ENCODE measurements at regions not wholly inside any gene's neighbourhood (a gene's known extent, or its start where the extent isn't known, plus 50 kb on each side); places are given as distances from the start of the nearest gene placed in this dataset.

- CTCF ChIA-PET, result no interaction called here
- Mint-ChIP-seq H3K27ac (no peak overlapping the region), H3K27me3 (no peaks in the 10 kb centered on the region), H3K9me3 (no peaks in the 10 kb centered on the region), H3K4me1 (ENCODE audit: low read depth) (no peaks in the 10 kb centered on the region), H3K36me3 (ENCODE audit: low read depth) (no peaks in the 10 kb centered on the region), H3K4me3 (no peak overlapping the region)
- intact Hi-C loops (cut with micrococcal nuclease), result no loop called here
- POLR2A ChIA-PET, result no interaction called here
- no peak for DNase-seq
- ATAC-seq, result no peak
- no peak for TF ChIP-seq CTCF (IDR thresholded peaks at IDR 0.05)
These were observed 445.2 kb upstream of the CDH4 start for GRCh38 chr20:60806824-60807223.

- no peak overlapping the region for H3K4me3 Mint-ChIP-seq
- H3K4me1 Mint-ChIP-seq (ENCODE audit: low read depth), result no peaks in the 10 kb centered on the region
- H3K9me3 Mint-ChIP-seq, result no peaks in the 10 kb centered on the region
- ChIA-PET POLR2A (no interaction called here), CTCF (no interaction called here)
- no peak for ATAC-seq
- H3K36me3 Mint-ChIP-seq (ENCODE audit: low read depth), result no peaks in the 10 kb centered on the region
- DNase-seq, result no peak
- no peak overlapping the region for H3K27ac Mint-ChIP-seq
- no peaks in the 10 kb centered on the region for H3K27me3 Mint-ChIP-seq
- intact Hi-C loops (cut with micrococcal nuclease), result no loop called here
- TF ChIP-seq CTCF (IDR thresholded peaks at IDR 0.05), result no peak
These were observed 443.9 kb upstream of the CDH4 start for GRCh38 chr20:60808003-60808672.

- no peak for TF ChIP-seq CTCF (IDR thresholded peaks at IDR 0.05)
- DNase-seq, result no peak
- intact Hi-C loops (cut with micrococcal nuclease), result no loop called here
- CTCF ChIA-PET, result no interaction called here
- Mint-ChIP-seq H3K36me3 (ENCODE audit: low read depth) (no peaks in the 10 kb centered on the region), H3K4me3 (no peak overlapping the region), H3K4me1 (ENCODE audit: low read depth) (no peaks in the 10 kb centered on the region), H3K27me3 (no peaks in the 10 kb centered on the region), H3K9me3 (no peaks in the 10 kb centered on the region), H3K27ac (no peak overlapping the region)
- ATAC-seq, result no peak
- POLR2A ChIA-PET, result no interaction called here
These were observed 443.4 kb upstream of the CDH4 start for GRCh38 chr20:60808701-60809100.

GRCh38 chr20:60810561-60810960, 441.5 kb upstream of the CDH4 start:
- H3K4me1 Mint-ChIP-seq (ENCODE audit: low read depth), result no peaks in the 10 kb centered on the region
- H3K27ac Mint-ChIP-seq, result no peak overlapping the region
- CTCF ChIA-PET, result no interaction called here
- TF ChIP-seq CTCF (IDR thresholded peaks at IDR 0.05), result no peak
- H3K27me3 Mint-ChIP-seq, result no peaks in the 10 kb centered on the region
- intact Hi-C loops (cut with micrococcal nuclease), result no loop called here
- H3K36me3 Mint-ChIP-seq (ENCODE audit: low read depth), result no peaks in the 10 kb centered on the region
- POLR2A ChIA-PET, result no interaction called here
- no peak overlapping the region for H3K4me3 Mint-ChIP-seq
- DNase-seq (no peak), ATAC-seq (no peak)
- H3K9me3 Mint-ChIP-seq, result no peaks in the 10 kb centered on the region

GRCh38 chr20:60812561-60812960, 439.5 kb upstream of the CDH4 start:
- Mint-ChIP-seq H3K27ac (no peak overlapping the region), H3K4me1 (ENCODE audit: low read depth) (no peaks in the 10 kb centered on the region), H3K9me3 (no peaks in the 10 kb centered on the region), H3K27me3 (no peaks in the 10 kb centered on the region), H3K4me3 (no peak overlapping the region), H3K36me3 (ENCODE audit: low read depth) (no peaks in the 10 kb centered on the region)
- no peak for TF ChIP-seq CTCF (IDR thresholded peaks at IDR 0.05)
- CTCF ChIA-PET, result no interaction called here
- intact Hi-C loops (cut with micrococcal nuclease), result no loop called here
- POLR2A ChIA-PET, result no interaction called here
- ATAC-seq (no peak), DNase-seq (no peak)

All from activated CD8-positive, alpha-beta T cell treated with anti-CD3 and anti-CD28 coated beads for 36 hours (primary cell).